CD4-positive, alpha-beta T cell treated with Interleukin-17A for 4 hours (primary cell): ENCODE measurements at regions not wholly inside any gene's neighbourhood (a gene's known extent, or its start where the extent isn't known, plus 50 kb on each side); places are given as distances from the start of the nearest gene placed in this dataset.
"Not testable (repeated sequence)": the region's sequence is repeated elsewhere in the genome, so short reads cannot be mapped to it uniquely, and the experiment has no call there.

Source experiments
- DNase-seq: peaks from one replicate; pipeline ENCODE4 v3.0.0-alpha.2; 2020; ENCODE audit warnings: mixed read lengths

DNA sequence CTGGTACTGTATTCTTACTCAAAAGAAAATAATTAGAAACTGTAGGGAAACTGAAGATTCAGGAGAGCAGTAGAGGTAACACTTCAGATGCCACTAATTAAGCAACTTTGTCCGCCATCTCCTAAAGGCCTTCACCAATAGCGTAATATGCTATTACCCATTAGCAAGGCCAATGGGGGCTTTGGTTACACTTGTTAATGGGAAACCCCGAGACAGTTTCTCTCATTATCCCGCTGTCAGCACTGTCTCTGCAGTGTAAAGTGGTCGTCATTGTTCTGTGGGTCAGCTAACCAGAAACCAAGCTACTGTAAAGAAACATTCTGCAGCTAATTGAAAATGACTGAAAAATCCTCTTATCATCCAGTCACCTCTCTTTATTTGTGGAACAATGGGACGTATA is 468.0 kb upstream of the POU3F2 start:
- no peak for DNase-seq

DNA sequence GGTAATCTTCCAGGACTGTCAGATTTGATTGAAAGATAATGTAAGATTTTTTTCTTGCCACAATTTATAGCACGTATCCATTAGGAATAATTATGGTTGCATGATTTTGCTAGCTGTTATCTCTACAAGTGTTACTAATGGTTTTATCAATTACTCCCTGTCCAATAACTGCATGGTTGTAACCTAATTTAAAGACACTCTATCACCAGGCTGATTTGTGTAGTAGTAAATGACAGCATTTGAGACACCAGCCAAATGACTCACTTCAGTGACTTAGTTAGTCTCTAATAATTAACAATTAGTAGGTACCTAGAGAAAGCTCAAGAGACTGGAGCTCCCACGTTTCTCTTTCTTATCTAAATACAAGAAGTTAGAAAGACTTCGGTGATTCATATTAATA is 453.8 kb upstream of the POU3F2 start:
- DNase-seq, result no peak

DNA sequence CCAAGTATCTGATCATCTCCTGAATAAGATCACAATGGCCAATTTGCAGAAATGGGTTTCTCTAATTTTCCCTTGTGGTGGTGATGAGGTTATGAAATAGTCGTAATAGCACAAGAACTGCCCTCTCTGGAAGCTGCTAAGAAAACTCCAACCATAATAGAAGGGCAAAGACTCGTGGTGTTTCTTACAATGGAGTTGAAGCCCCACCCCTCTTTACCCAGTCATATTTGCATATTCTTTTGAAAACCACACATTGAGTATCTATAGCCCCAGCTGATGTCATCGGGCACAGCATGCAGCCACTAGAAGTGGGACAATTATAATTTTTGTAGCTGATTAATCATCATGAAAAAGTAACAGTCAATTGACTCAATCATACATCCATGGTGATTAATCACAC is 452.1 kb upstream of the POU3F2 start:
- no peak for DNase-seq

DNA sequence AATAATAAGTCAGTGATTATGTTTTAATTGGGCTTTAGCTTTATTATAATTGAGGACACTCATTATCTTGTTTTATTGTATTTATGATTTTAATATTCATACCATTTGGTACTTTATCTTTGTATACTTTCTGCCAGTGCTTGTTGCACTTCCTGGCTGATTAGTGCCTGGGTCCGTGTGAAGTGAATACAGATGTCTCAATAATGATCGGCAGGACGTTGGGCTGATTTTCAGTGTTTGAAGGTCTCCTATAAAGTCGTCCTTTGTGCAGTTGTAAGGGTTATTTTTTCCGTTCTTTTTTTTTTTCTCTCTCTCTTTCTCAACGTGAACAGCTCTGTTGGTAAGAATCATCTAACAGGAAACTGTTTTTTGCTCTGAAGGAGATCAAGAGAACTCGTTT is 450.0 kb upstream of the POU3F2 start:
- DNase-seq, result no peak

DNA sequence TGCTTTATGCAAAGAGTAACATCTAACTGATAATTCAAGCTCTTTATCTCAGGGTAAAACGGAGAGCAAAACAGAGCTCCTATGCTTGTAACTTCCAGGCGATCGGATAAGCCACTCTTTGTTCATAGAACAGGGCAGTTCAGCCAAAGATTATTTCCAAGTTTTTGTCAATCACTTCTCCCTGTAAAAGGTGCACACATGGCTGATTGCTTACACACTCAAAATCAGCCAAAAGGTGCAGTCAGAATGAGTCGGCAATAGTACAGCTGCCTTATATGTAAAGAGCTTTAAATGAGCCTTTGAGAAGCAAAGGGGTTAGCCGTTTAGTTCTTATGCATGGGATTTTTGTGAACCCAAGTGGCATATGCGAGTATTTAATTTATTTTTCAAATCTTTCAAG is 449.6 kb upstream of the POU3F2 start:
- DNase-seq, result no peak

DNA sequence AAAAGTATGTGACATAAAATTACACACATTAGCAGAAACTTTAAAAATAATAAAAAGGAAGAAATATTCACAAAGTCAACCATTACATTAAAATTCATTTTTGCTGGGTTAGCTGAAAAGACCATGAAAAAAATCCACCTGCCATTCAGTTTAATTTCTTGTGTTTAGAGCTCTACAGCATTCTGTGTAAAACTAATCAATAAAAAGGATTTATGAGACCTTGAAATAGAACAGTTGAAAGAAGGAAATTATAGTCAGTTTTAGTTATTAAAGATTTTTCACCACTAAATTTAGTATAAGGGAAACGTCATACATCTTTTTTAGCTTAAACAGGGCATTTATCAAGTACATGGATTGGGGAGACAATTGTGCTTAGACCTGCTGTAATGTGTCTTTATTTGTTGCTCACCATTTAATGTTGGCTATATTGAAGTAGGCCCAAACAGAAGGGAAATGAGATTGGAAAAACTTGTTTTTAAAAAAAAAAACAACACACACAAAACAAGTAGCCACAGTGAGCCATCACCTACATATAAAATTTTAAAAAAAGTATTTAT is 438.7 kb upstream of the POU3F2 start:
- no peak for DNase-seq

DNA sequence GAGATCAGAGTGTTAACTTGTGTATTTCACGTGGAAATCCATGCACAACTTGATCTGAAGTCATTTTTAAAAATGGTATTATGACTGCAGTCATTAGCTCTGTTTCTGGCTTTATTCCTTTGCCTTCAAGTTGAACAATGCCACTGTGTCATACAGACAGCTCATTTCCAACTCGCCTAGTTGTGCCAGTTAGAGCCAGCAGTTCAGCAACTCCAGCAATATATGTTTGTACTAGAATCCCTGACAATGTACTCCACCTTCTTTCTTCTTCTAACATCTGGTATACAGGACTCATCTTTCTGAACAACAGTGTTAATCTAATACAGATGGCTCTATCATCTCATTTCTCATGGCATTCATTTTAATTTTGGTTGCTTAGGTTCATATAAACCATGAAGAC is 418.3 kb upstream of the POU3F2 start:
- no peak for DNase-seq

DNA sequence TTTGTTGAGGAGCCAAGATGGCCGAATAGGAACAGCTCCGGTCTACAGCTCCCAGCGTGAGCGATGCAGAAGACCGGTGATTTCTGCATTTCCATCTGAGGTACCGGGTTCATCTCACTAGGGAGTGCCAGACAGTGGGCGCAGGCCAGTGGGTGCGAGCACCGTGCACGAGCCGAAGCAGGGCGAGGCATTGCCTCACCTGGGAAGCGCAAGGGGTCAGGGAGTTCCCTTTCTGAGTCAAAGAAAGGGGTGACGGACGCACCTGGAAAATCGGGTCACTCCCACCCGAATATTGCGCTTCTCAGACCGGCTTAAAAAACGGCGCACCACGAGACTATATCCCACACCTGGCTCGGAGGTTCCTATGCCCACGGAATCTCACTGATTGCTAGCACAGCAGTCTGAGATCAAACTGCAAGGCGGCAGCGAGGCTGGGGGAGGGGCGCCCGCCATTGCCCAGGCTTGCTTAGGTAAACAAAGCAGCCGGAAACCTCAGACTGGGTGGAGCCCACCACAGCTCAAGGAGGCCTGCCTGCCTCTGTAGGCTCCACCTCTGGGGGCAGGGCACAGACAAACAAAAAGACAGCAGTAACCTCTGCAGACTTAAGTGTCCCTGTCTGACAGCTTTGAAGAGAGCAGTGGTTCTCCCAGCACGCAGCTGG is 417.7 kb upstream of the POU3F2 start:
- DNase-seq, result not testable (repeated sequence)

DNA sequence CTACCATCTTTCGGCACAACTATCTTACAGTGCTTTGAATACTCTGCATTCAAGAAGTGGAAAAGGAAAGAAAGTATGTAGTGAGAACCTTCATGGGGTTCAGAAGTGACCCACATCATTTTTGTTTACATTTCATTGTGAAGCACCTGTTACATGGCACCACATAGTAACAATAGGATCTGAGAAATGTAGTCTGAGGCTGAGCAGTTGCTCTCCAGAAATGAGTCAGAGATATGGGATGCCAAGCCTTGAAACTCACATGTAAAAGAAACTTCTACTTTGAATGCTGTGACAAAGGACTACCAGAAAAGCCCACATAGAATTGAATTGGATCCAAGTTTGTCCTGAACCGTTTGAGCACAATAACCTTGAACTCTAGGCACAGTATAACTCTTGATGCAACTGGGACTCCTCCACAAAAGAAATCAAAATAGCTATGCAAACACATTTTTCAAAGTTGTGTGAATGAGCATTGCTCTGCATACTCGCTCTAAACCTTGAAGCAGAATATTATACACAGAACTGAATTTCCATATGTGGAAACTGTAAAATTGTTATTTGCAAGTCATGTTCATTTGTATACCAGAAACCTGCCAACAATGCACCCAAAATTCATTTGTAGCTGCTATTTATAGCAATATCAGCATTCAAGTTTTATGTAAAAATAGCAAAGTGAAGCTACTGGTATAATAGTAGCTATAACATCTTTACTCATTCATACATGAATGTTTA is 400.9 kb upstream of the POU3F2 start:
- DNase-seq, result no peak

DNA sequence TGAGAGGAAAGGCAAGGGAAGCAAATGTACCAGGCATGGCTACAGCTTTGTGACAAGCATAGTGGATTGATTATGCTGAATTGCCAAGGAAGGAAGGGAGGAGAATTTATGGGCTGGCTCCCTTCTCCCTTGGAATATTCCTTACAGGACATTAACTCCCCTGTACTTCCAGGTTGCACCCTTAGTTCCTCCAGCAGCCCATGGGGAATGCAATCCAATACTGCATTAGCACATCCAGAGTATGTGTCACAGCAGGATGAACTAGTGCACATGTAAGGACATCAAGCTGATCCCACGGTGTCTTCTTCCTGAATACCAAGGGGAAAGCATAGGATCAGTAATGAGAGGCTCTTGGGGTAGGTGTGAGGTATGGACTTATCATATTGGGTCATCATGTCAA is 390.7 kb upstream of the POU3F2 start:
- DNase-seq, result no peak

DNA sequence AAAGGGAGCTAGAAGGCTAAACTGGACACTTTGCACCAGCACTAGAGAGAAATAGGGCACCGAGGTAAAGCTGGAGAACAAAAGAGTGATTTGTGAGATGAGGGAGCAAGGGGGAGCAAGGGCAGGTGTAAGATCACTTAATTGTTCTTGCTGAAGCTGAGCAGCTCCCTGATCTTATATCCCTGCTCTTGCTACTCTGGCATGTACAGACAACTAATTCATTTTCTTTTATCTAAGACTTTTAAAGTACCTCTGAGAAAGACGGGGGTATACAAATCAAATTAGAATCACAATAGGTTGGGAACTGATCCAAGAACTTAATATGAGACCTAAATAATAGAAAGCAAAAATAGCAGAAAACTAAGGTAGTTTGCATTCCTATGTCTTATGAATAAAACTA is 381.7 kb upstream of the POU3F2 start:
- no peak for DNase-seq

DNA sequence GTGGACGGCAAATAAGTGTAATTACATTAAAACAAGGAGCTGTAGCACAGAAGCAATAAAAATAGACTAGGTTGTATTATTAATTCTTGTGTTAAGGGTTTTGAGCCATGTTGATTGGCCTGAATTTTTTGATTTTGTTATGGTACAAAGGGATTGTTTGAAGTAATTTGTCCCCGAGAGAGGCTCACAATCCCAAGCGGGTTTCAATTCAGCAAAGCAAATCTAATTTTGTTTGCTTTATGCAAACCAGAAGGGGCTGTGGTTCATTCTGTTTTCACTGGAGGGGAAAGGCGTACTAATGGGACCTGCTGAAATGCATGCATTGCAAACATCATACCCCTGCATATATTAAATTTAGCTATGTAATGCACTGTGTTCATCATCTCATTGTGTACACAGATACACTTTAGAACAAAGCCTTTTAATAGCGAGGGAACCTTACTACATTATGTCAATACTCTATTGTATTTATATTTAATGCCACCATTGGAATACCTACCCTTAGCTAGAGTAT is 379.5 kb upstream of the POU3F2 start:
- DNase-seq, result no peak

DNA sequence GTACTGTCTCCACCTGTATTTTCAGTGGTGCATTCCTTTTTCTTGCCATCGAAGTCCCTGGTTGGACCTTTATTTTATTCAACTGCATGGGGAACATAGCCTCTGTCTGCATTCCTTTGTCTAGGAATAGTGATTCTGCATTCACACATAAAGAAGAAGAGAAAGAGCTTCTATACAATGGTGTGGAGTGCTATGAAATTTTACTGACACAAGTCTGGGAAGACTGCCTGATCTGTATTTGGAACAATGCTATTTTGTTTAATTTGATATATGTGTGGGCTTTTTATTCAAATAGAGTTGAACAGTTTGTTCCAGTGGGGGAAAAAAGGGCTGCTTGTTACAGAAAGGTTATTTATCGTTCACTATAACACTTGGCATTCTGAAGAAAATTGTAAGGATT is 375.7 kb upstream of the POU3F2 start:
- DNase-seq, result no peak

DNA sequence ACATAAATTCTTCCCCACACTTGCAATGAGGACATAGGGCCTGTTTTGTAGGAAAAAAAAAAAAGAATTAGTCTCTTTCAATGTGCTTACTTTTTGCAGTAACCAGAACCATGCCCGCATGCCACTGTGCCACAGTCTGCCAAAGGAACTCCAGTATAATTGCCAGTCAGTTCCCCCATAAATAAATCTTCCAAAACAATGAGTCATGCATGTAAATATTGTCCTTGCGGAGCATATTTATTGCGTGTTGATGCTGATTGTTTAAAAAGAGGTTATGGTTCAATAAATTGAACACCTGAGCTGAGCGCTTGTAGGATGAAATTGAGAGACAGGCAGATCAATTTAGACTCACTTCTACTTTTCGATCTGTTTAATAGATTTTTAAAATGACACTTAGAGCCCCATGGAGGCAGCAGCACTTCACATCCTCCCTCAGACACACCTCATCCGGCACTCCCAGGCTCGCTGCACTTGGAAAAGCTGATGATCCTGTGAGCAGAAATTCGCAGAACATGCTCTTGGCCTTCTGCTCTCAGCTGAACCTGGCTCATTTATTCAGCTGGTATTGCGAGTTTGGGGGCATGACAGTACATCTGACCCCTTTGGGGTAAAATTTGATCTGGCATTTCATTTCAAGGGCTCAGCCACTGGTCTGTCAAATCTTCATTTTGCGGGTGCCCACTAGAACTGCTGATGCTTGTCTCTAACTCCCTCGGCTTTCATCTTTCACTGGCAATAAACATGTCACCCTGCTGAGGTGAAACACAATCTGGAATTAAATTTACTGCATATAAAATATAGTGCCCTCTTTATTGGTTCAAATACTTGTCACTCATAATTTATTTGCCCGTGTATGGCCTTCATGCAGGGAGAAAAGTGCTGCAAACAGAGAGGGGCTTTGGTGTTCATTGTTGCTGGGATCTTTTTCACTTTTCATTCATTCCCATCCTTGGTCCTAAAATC is 371.1 kb upstream of the POU3F2 start:
- no peak for DNase-seq

DNA sequence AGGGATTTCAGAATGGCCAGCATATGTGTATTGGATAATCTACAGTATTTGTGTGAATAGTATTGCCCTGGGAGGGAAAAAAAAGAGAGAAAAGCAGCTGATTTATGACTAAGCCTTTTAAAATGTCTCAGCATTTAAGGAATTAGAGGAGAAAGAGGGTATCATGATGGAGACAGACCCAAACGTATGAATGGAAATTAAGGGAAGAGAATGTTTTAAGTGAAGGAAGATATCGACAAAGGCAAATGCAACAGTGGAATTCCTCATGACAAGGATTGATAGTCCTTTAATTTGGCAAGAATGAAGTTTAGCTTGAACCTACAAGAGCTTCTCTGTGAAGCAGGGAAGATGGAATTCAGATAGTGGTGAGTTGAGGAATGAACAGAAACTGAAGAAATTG is 367.3 kb upstream of the POU3F2 start:
- no peak for DNase-seq

DNA sequence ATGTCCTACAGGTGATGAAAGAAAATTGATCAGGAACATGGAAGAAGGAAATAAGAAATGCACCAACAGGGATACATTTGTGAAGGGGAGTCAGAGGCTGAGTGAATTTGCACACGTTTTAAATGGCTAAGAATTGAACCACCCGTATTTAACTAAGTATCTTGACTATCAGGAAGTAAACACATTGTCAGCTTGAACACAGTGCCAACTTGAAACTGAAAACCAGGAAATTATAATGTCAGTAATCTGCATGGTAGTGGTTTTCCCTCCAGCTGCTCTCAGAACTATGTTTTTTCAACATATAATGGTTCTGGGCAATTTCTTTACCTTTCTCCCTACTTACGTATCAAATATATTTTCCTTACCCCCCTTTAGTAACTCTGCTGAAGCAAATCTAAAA is 366.5 kb upstream of the POU3F2 start:
- DNase-seq, result no peak

DNA sequence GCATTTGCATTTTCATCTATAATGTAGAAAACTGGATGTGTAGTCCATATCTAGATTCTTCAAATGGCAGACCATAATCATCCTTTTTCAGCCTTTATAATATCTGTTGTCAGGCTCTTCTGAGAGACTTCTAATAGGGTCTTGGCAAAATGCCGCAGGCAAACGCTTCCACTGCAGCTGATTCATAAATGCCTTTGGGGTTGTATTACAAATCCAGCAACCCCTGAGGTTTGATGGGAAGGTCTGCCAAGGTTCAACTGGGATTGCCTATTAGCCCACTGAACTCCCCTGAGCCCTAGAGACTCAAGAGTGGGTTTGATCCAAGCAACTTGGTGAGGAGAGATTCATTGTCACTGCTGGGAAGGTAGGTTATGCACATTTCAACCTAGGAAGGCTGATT is 365.2 kb upstream of the POU3F2 start:
- no peak for DNase-seq

DNA sequence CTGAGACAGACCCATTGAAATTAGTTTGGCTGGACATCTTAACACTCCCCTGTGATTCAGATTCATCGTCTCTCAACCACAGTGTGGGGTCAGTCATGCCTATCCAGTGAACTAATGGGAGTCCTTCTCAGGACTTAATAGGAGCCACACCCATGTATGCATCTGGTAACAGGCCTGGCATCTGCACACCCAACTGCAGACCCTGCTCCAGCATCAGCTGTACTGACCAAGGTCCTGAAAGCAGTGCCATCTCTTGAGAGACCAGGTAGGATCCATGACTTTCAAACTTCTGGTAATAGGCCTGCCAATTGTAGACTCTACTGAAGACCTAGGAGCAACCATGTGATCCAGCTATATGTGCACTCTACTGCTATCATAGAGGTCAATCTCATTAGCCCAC is 363.6 kb upstream of the POU3F2 start:
- DNase-seq, result no peak

DNA sequence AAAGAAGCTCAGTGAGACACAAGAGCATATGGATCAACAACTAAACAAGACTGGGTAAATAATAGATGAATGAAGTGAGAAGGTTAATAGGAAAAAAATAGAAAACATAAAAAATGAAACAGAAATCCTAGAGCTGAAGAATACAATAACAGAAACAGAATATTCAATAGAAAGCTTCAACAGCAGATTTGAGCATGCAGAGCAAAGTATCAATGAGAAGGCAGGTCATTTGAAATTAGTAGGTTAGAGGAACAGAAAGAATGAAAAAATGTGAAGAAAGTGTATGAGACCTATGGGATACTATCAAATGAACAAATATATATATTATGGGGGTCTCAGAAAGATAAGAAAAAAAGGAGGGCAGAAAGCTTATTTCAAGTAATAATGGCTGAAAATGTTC is 362.9 kb upstream of the POU3F2 start:
- no peak for DNase-seq

DNA sequence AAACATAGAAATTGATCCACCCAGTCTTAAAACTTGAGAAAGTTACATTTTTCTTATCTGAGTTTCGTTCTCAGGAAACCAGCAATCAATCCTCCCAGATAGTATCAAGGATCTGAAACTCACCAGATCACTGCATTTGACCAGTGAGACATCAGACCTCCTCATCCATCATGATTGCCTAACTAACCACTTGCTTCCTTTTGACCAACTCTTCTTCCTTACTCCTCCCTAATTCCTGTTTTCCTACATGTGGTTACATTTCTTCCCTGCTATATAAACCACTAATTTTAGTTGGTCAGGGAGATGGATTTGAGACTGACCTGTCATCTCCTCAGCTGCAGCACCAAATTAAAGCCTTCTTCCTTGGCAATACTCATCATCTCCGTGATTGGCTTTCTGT is 357.1 kb upstream of the POU3F2 start:
- DNase-seq, result no peak

DNA sequence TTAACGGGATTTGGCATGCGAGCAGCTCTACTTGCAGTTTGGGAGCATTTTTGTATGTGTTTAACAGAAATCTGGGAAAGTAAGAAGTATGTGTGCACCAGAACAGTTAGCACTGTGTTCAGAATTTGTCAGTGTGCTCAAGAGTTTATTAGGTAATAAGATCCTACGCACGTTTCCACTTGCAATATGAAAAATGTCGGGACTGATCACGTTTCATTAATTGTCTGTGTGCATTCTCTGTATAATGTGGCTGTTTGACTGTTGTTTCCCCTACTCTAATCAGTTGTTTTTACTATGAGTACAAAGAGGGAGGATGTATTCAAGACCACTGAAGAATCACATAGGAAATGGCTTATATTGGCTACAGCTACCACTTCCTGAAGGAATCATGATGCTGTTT is 349.7 kb upstream of the POU3F2 start:
- DNase-seq, result no peak

DNA sequence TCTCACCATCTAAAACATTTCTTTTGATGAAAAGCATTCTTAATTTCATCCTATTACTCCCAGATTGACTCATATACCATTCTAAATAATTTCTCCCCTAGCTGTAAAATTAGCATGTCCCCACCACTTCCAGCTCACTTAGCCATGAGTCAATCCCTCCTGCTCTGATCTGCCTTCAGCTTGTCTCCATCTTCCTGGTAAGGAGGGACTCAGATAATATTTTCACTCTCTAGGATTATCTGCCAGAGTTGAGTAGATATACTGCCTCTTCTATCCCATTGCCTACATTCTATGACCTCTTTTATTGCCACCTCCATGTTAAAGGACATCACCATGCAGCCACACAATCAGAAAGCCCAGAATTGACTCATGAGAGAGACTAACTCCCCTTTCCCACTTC is 348.8 kb upstream of the POU3F2 start:
- DNase-seq, result no peak

DNA sequence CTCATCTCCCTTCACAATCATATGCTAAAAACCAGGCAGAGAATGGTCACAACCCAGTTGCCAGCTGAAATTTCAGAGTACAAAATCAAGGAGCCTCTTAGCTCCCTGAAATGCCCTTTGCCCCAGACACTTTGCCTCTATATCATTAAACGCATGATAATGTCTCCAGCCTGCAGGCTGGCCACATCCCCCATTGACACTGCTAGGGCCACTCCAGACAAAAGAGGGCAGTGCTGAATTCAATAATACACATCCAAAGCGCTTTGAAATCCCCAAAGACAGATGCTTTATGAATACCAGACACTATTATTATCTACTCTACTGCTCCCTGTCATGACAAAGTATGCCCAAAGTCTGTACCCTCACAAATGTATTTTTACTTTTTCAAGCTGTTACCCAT is 348.3 kb upstream of the POU3F2 start:
- no peak for DNase-seq
